Tibial nerve (tissue), 4 donors: ENCODE measurements at regions not wholly inside any gene's neighbourhood (a gene's known extent, or its start where the extent isn't known, plus 50 kb on each side); places are given as distances from the start of the nearest gene placed in this dataset.
"Not testable (repeated sequence)": the region's sequence is repeated elsewhere in the genome, so short reads cannot be mapped to it uniquely, and the experiment has no call there.

Experiments used
- DNase-seq, 2 donors: peaks; one replicate each; pipeline ENCODE4 v3.0.0-alpha.2; 2019; ENCODE audit warnings: low spot score in 2 of 2
- H3K27ac ChIP-seq, 4 donors: fragments of 200-600 bp; sonication (generic) in 3 of 4; one replicate each; pipeline ENCODE4 v1.5.1; 2017 to 2019; ENCODE audit warnings: mild to moderate bottlenecking in 1 of 4
- H3K27me3 ChIP-seq, 2 donors: fragments of 200-600 bp; sonication (generic) in 1 of 2; one replicate each; pipeline versions ENCODE4 v1.5.1 to v1.6.0; 2017 to 2019
- H3K36me3 ChIP-seq, 3 donors: fragments of 200-600 bp; sonication (generic); one replicate each; pipeline ENCODE4 v1.5.1; 2018 to 2019
- H3K4me1 ChIP-seq, 4 donors: fragments of 200-600 bp; sonication (generic) in 3 of 4; one replicate each; pipeline ENCODE4 v1.5.1; 2017 to 2019
- H3K4me3 ChIP-seq, 4 donors: fragments of 200-600 bp; sonication (generic) in 3 of 4; one replicate each; pipeline ENCODE4 v1.5.1; 2017 to 2019; ENCODE audit warnings: mild to moderate bottlenecking in 1 of 4, moderate library complexity in 1 of 4
- H3K9me3 ChIP-seq, 4 donors: fragments of 200-600 bp; sonication (generic) in 3 of 4; one replicate each; pipeline ENCODE4 v1.5.1; 2017 to 2019
- EP300 ChIP-seq, 2 donors: sonication (generic); formaldehyde crosslinking; IDR thresholded peaks; one replicate each; pipeline ENCODE4 v1.6.1; 2017; ENCODE audit warnings: antibody characterized with exemption in 2 of 2, mild to moderate bottlenecking in 1 of 2
- POLR2A ChIP-seq, 2 donors: fragments of 450-650 bp; IDR thresholded peaks; one replicate each; pipeline ENCODE4 v1.6.1; 2017; ENCODE audit warnings: antibody characterized with exemption in 2 of 2, mild to moderate bottlenecking in 2 of 2, moderate library complexity in 2 of 2
- WGBS, 2 donors: methylation state at CpG; one replicate each; pipeline ENCODE4 v1.1.5; 2018; 5-methylcytosine and 5-hydroxymethylcytosine counted together
- TF ChIP-seq, protein P1 (sequence below), 5 experiments: fragments of 200-600 bp in 3 of 5; fragments of 450-650 bp in 2 of 5; sonication (generic) in 3 of 5; IDR thresholded peaks; one replicate each; pipeline ENCODE4 v1.5.1; 2016 to 2019; ENCODE audit warnings: antibody characterized with exemption in 5 of 5, mild to moderate bottlenecking in 3 of 5, moderate library complexity in 2 of 5

DNA sequence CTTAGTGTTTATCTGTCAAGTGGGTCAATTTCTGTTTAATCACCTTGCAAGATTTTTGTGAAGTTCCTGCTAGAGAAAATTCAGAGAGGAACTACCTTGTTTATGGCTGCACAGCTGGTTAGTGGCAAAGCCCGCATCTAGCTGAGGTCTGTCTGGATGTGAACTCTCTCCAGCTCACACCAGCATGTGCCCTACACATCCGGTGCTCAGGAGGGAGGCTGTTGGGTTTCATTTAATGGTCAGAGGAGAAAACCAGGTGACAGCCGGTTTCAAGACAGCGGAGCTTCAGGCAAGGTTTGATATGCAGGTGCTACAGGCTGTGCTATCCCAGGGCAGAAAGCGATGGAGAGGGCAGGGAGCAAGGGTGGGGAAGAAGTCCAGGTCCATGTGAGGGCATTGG lies 351.1 kb downstream of the ACTR3B start:
- no peak for DNase-seq
- no peaks in the 10 kb centered on the region for H3K36me3 ChIP-seq
- whole genome bisulfite sequencing, 2 donors: 92 to 93% methylated on average over 5 of the region's 5 CpGs
- H3K27me3 ChIP-seq: no peaks in the 10 kb centered on the region
- H3K4me1 ChIP-seq: no peaks in the 10 kb centered on the region
- no peak overlapping the region for H3K27ac ChIP-seq
- no peak overlapping the region for H3K4me3 ChIP-seq
- peaks cover 0 to 9% (median 0%) of the 10 kb centered on the region in 4 donors for H3K9me3 ChIP-seq
- TF ChIP-seq EP300 (IDR thresholded peaks at IDR 0.05): no peak
- TF ChIP-seq, protein P1, sequence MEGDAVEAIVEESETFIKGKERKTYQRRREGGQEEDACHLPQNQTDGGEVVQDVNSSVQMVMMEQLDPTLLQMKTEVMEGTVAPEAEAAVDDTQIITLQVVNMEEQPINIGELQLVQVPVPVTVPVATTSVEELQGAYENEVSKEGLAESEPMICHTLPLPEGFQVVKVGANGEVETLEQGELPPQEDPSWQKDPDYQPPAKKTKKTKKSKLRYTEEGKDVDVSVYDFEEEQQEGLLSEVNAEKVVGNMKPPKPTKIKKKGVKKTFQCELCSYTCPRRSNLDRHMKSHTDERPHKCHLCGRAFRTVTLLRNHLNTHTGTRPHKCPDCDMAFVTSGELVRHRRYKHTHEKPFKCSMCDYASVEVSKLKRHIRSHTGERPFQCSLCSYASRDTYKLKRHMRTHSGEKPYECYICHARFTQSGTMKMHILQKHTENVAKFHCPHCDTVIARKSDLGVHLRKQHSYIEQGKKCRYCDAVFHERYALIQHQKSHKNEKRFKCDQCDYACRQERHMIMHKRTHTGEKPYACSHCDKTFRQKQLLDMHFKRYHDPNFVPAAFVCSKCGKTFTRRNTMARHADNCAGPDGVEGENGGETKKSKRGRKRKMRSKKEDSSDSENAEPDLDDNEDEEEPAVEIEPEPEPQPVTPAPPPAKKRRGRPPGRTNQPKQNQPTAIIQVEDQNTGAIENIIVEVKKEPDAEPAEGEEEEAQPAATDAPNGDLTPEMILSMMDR (IDR thresholded peaks at IDR 0.05): no peak
- TF ChIP-seq POLR2A (IDR thresholded peaks at IDR 0.05): no peak

- WGBS, 2 donors: 69 to 92% methylated on average over 8 of the region's 8 CpGs
- H3K36me3 ChIP-seq, DNase-seq, H3K27ac ChIP-seq, H3K4me3 ChIP-seq, H3K4me1 ChIP-seq, H3K27me3 ChIP-seq: not testable (repeated sequence)
- H3K9me3 ChIP-seq: peaks cover 0 to 13% (median 0%) of the 10 kb centered on the region in 4 donors
These were observed 362.7 kb downstream of the ACTR3B start for GRCh38 chr7:153122255-153122654.

GRCh38 chr7:153130052-153130451 lies 370.5 kb downstream of the ACTR3B start:
- TF ChIP-seq EP300 (IDR thresholded peaks at IDR 0.05): no peak
- TF ChIP-seq, protein P1 (IDR thresholded peaks at IDR 0.05): no peak
- no peak for TF ChIP-seq POLR2A (IDR thresholded peaks at IDR 0.05)
- 10 to 12% methylated on average over 2 of the region's 2 CpGs for WGBS, 2 donors
- no peak for DNase-seq

DNA sequence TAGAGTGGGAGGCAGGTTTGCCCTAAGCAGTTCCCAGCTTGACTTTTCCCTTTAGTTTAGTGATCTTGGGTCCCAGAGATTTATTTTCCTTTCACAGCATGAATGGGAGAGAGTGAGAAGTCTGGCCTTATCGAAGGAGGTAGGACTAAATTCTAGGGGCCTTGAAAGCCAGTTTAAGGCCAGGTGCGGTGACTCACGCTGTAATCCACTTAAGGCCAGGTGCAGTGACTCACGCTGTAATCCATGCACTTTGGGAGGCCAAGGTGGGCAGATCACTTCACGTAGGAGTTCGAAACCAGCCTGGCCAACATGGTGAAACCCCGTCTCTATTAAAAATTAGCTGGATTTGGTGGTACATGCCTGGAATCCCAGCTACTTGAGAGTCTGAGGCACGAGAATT lies 392.2 kb downstream of the ACTR3B start:
- TF ChIP-seq EP300 (IDR thresholded peaks at IDR 0.05) (no peak), POLR2A (IDR thresholded peaks at IDR 0.05) (no peak)
- TF ChIP-seq, protein P1 (IDR thresholded peaks at IDR 0.05): no peak
- Histone ChIP-seq H3K4me1 (no peaks in the 10 kb centered on the region), H3K27ac (no peak overlapping the region), H3K4me3 (no peak overlapping the region), H3K27me3 (no peaks in the 10 kb centered on the region), H3K36me3 (no peaks in the 10 kb centered on the region), H3K9me3 (peaks cover 0 to 21% (median 0%) of the 10 kb centered on the region in 4 donors)
- WGBS, 2 donors: 71 to 84% methylated on average over 8 of the region's 8 CpGs
- DNase-seq: no peak

More at GRCh38 chr7:153130052-153130451, 370.5 kb downstream of the ACTR3B start:
- no peaks in the 10 kb centered on the region for H3K36me3 ChIP-seq
- H3K27ac ChIP-seq: no peak overlapping the region
- no peaks in the 10 kb centered on the region for H3K27me3 ChIP-seq
- peaks cover 0 to 16% (median 0%) of the 10 kb centered on the region in 4 donors for H3K9me3 ChIP-seq
- H3K4me3 ChIP-seq: no peak overlapping the region
- H3K4me1 ChIP-seq: no peaks in the 10 kb centered on the region

DNA sequence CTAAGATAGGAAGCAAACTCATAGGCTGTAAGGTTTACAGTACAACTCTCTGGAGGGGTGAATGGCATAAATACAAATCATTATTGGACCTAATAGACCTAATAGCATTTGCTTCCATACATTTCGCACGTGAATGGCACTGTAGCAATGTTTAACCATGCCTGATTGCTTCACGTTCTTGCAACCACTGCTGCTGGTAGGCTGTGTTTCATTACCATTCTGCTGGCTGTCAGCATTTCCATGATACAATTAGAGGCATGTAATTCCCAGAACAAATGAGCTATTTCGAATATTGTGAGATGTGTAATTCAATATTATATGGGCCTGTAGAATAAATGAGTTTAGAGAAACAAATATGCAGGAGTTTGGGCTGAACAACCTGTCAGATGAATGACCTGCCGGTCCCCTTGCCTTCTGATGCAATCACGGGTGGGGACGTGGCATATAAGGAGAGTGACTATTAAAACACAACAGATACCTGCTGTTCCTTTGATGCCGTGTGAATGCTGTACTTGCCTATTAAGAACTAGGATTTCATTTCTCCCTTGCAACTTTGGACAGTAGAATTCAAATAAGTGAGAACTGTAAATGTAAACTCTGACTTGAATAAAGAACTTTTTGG lies 393.4 kb downstream of the ACTR3B start:
- Histone ChIP-seq H3K9me3 (peaks cover 0 to 10% (median 0%) of the 10 kb centered on the region in 4 donors), H3K27me3 (no peaks in the 10 kb centered on the region), H3K36me3 (no peaks in the 10 kb centered on the region), H3K4me1 (no peaks in the 10 kb centered on the region), H3K27ac (no peak overlapping the region), H3K4me3 (no peak overlapping the region)
- DNase-seq: no peak
- no peak for TF ChIP-seq EP300 (IDR thresholded peaks at IDR 0.05)
- TF ChIP-seq, protein P1 (IDR thresholded peaks at IDR 0.05): no peak
- TF ChIP-seq POLR2A (IDR thresholded peaks at IDR 0.05): no peak
- 61 to 65% methylated on average over 8 of the region's 8 CpGs for WGBS, 2 donors
